ENCODE measurements at regions not wholly inside any gene's neighbourhood (a gene's known extent, or its start where the extent isn't known, plus 50 kb on each side); places are given as distances from the start of the nearest gene placed in this dataset.

- in situ Hi-C loops (cut with HindIII; ENCODE audit: low sequenced_read_pairs), result no loop called here
Measured at GRCh38 chr16:35364263-35364662, 1904.9 kb downstream of the TP53TG3F start.

DNA sequence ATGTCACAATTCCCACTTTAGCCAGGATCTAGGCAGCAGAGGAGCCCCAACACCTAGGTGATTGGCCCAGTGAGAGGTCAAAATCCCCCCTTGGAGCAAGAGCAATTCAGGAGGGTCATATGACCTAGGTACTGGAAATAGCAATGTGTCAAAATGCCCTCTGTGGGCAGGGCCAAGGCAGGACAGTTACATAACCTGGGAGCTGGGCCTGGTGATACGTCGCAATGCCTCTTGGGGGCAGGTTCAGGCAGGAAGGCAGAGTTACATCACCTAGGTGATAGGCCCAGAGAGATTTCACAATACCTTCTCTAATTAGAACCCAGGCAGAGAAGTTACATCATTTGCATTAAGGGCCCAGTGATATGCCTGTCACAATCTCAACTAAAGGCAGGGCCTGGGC lies 1906.3 kb downstream of the TP53TG3F start:
- in situ Hi-C loops (cut with HindIII; ENCODE audit: low sequenced_read_pairs), result no loop called here

- in situ Hi-C loops (cut with HindIII; ENCODE audit: low sequenced_read_pairs), result no loop called here
Measured at GRCh38 chr16:35370617-35371016, 1911.2 kb downstream of the TP53TG3F start.

DNA sequence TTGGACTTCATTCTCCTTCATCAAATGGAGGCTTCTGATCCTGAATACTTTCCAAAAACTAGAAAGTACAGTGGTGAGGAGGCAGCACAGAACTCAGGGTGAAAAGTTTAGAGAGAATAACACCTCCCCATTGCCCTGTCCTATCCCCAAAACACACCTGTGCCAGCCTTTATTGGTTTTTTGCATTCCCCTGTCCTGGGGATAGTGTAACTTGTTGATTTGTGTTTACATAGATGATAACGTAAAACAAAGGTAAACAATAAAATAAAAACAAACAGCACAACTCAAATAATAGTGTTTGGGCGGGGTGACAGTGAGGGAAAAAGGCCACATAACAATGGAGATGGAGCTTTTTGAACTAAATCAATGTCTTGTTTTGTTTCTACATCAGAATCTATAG lies 1917.7 kb downstream of the TP53TG3F start:
- in situ Hi-C loops (cut with HindIII; ENCODE audit: low sequenced_read_pairs), result no loop called here

DNA sequence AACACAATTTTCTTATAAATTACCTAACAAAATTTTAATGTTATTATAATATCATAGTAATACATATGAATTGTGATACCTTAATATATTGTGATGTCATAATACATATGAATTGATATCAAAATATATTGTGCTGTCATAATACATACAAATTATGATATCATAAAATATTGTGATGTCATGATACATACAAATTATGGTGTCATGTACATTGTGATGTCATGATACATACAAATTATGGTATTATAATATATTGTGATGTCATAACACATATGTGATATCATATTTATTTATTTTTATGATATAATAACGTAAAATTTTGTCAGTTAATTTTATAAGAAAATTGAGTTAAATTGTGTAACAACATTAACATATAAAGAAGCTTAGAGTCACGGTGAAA lies 1927.2 kb downstream of the TP53TG3F start:
- in situ Hi-C loops (cut with HindIII; ENCODE audit: low sequenced_read_pairs), result loop anchor here (10.0 kb wide), 1 partner anchor 122 kb away; no protein-coding TSS in a partner anchor

- in situ Hi-C loops (cut with HindIII; ENCODE audit: low sequenced_read_pairs), result no loop called here
Measured at GRCh38 chr16:35391328-35391727, 1931.9 kb downstream of the TP53TG3F start.

DNA sequence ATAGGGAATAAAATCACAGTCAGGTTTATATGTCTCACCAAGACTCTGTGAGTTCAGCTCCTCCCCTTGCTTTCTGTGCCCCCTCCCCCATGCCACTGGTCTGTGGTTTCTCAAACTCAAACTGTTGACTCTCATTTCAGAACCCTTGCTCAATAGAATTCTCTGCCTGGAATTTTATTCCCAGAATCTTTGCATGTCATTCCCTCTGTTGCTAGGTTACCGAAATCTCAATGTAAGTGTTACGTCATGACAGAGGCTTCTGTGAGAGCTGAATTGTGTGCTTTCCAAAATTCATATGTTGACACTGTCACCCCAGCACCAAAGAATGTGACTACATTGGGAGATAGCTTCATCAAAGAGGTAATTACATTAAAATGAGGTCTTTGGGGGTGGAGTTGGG lies 1938.8 kb downstream of the TP53TG3F start:
- in situ Hi-C loops (cut with HindIII; ENCODE audit: low sequenced_read_pairs), result no loop called here

- in situ Hi-C loops (cut with HindIII; ENCODE audit: low sequenced_read_pairs), result no loop called here
Measured at GRCh38 chr16:35399133-35399532, 1939.7 kb downstream of the TP53TG3F start.

DNA sequence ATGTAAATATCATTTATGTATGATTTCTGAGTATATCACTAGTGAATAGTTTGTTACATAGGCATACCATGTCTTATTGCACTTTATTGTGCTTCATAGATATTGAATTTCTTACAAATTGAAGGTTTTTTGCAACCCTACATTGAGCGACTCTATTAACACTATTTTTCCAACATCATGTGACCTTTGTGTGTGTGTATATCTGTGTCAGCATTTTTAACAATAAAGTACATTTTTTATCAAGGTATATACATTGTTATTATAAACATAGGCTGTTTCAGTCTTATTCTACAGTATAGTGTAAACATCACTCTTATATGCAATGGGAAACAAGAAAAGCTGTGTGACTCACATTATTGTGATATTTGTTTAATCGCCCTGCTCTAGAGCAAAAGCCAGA lies 1944.9 kb downstream of the TP53TG3F start:
- in situ Hi-C loops (cut with HindIII; ENCODE audit: low sequenced_read_pairs), result no loop called here

GRCh38 chr16:35405526-35405925 lies 1946.1 kb downstream of the TP53TG3F start:
- in situ Hi-C loops (cut with HindIII; ENCODE audit: low sequenced_read_pairs), result no loop called here

GRCh38 chr16:35409503-35409902 lies 1950.1 kb downstream of the TP53TG3F start:
- in situ Hi-C loops (cut with HindIII; ENCODE audit: low sequenced_read_pairs), result no loop called here

DNA sequence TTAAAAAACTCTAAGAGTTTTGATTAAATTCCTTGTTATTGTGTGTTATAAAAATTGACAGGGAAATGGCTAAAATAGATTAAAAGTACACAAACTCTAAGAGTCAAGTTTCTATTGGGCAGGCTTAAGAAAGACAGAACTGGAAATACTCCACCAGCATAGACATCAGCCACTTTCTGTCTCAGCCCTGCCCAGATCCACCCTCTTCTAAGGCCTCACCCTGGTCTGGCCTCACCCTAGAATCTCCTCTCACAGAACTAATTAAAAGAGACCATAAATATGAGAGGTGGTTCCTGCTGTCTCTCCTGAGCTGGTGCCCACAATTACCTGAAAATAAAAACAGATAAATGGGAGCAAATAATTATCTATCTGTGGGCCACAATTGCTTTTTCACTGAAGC lies 1951.0 kb downstream of the TP53TG3F start:
- in situ Hi-C loops (cut with HindIII; ENCODE audit: low sequenced_read_pairs), result no loop called here

DNA sequence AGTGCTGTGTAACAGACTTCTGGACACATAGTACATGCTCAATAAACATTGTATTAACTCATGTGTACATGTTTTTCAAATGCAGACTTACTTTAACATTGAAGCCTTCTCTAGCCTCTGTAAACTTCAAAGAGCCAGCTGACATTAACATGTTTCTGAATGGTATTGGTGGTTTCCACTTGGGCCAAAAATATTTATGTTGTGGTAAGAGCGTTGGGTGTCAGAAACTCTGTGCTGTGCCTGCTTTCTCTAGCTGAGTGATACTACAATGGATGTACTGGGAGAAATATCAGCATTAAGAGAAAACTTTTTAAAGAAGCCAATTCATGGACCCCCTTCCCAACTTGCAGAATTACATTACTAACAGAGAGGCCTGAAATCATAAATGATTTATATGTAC lies 1951.7 kb downstream of the TP53TG3F start:
- in situ Hi-C loops (cut with HindIII; ENCODE audit: low sequenced_read_pairs), result no loop called here

- in situ Hi-C loops (cut with HindIII; ENCODE audit: low sequenced_read_pairs), result no loop called here
Measured at GRCh38 chr16:35414139-35414538, 1954.7 kb downstream of the TP53TG3F start.

DNA sequence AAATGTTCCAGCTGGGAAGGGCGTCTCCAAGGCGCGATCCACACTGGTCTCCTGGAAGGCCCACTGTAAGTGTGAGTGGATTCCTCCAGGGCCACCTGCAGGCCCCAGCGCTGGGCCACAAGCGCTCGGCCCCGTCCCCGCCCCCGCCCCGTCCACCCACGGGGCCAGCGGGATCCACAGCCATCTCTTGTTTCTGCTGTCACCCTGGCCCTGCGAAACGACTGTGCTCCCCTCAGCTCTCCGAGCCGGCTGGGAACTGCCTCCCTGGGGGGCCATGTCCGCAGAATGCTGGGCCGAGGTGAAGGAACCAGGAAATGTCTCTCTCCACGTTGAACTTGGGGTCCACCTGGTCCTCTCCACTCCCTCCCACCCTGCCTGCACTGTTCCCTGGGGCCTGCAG lies 1955.2 kb downstream of the TP53TG3F start:
- in situ Hi-C loops (cut with HindIII; ENCODE audit: low sequenced_read_pairs), result no loop called here

DNA sequence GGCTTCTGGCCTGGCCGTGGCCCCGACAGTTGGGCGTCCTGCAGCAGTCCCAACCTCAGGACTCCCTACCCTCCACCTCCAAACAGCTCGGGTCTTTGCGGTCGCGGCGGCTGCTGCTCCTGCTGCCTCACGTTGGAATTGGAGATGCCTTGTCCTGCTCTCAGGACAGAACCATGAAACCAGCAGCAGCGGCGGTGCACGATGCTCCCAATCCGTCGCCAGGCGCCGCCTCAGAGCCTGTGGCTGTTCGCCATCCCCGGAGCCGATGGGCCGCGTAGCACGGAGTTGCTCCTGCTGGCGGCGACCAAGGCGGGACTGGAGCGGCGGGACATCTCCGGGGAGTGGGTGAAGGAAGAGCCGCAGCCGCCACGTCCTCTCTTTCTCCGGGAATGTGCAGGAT lies 1965.9 kb downstream of the TP53TG3F start:
- in situ Hi-C loops (cut with HindIII; ENCODE audit: low sequenced_read_pairs), result no loop called here

DNA sequence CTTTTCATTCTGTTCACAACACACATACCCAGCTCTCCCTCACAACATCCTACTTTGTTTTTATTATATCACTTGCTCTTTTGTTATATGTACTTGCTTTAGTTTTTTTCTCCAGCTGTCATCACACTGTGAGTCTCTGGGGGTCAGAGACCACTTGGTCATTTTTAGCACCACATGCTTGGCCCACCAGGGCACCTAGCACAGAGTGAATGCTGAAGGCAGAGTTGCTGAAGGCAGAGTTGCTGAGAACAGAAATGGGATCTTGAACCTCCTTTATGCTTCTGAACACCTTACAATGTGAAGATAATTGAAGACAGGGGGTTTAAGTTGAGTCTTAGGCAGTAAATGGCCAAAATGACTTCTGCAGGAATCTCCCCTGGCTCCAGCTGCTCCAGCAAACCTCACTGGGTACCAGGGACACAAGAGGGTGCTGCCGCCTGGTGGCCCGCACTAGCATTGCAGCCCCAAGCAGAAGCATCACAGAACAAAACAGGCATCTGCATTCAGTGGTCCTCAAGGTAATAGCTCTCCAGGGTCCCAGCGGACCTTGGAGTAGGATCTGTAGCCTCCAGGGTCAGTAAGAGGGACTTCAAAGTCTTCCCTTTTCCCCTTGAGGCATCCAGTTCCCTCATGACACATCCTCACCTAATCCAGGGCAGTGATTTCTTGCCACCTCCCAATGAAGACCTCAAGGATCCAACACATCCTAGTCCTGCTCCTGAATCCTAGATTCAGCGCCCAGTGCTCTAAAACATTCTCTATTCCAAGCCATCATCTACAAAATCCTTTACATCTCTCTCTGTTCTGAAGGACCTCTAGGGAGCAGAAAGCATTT lies 1972.6 kb downstream of the TP53TG3F start:
- in situ Hi-C loops (cut with HindIII; ENCODE audit: low sequenced_read_pairs), result no loop called here

GRCh38 chr16:35440875-35441274 lies 1981.5 kb downstream of the TP53TG3F start:
- in situ Hi-C loops (cut with HindIII; ENCODE audit: low sequenced_read_pairs), result no loop called here

- in situ Hi-C loops (cut with HindIII; ENCODE audit: low sequenced_read_pairs), result no loop called here
Measured at GRCh38 chr16:35447010-35447558, 1987.7 kb downstream of the TP53TG3F start.

DNA sequence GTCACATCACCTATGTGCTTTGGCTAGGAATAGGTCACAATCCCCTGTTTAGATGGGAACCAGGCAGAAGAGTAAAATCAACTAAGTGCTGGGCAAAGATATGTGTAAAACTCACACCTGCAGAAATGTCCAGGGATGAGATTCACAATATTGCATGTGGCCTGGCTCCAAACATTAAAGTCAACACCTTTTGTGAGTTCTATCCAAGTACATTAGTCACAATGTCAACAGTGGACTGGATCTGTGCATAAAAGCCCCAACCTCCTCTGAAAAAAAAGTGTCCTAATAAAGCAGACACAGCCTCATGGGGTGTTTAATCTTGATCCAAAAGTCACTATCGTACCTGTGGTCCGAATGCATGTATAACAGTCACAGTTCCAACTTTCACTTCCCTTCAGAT lies 1990.3 kb downstream of the TP53TG3F start:
- in situ Hi-C loops (cut with HindIII; ENCODE audit: low sequenced_read_pairs), result no loop called here

DNA sequence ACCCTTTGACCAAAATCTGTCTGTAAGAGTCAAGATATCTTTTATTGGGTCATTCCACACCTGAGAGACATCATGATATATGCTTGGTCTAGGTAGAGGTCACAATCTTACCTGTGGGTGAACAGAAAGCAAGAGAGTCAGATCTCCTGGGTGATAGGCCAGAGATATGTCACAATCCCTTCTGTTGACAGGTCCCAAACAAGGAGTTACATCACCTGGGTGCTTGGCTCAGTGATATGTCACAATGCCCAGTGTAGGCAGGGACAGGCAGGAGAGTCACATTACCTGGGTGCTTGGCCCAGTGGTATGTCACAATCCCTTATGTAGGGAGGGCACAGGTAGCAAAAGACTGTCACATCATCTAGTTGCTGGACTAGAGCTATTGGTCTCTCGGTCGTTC lies 1991.2 kb downstream of the TP53TG3F start:
- in situ Hi-C loops (cut with HindIII; ENCODE audit: low sequenced_read_pairs), result no loop called here

- in situ Hi-C loops (cut with HindIII; ENCODE audit: low sequenced_read_pairs), result no loop called here
Measured at GRCh38 chr16:35452471-35452870, 1993.1 kb downstream of the TP53TG3F start.

- in situ Hi-C loops (cut with HindIII; ENCODE audit: low sequenced_read_pairs), result no loop called here
Measured at GRCh38 chr16:35463358-35463757, 2003.9 kb downstream of the TP53TG3F start.

All from endothelial cell of hepatic sinusoid (primary cell).